Bronchial epithelial cell (primary cell): ENCODE measurements at regions not wholly inside any gene's neighbourhood (a gene's known extent, or its start where the extent isn't known, plus 50 kb on each side); places are given as distances from the start of the nearest gene placed in this dataset.

Source experiments
- DNase-seq: peaks from one replicate; pipeline ENCODE4 v3.0.0-alpha.2; 2010; ENCODE audit warnings: low read depth
- FAIRE-seq: peaks from 2 replicates; lab custom pipeline; 2011; peaks lifted over from hg19 to GRCh38; lab: Jason Lieb, UNC
- H3K27me3 ChIP-seq: 2 replicates; pipeline ENCODE4 v1.5.1; 2011; ENCODE audit warnings: low read length; ENCODE audit not compliant: control insufficient read depth, insufficient read depth
- H3K36me3 ChIP-seq: 2 replicates; pipeline ENCODE4 v1.5.1; 2011; ENCODE audit warnings: low read length; ENCODE audit not compliant: control insufficient read depth, insufficient read depth
- H3K4me3 ChIP-seq: 2 replicates; pipeline ENCODE4 v1.5.1; 2011; ENCODE audit warnings: mild to moderate bottlenecking, low read depth, low read length, control low read depth
- TF ChIP-seq, protein P1 (sequence below): IDR thresholded peaks from 2 replicates; pipeline ENCODE4 v1.5.1; 2011; ENCODE audit warnings: mild to moderate bottlenecking, moderate library complexity, low read length, control low read depth, inconsistent platforms; ENCODE audit not compliant: insufficient read depth, severe bottlenecking

DNA sequence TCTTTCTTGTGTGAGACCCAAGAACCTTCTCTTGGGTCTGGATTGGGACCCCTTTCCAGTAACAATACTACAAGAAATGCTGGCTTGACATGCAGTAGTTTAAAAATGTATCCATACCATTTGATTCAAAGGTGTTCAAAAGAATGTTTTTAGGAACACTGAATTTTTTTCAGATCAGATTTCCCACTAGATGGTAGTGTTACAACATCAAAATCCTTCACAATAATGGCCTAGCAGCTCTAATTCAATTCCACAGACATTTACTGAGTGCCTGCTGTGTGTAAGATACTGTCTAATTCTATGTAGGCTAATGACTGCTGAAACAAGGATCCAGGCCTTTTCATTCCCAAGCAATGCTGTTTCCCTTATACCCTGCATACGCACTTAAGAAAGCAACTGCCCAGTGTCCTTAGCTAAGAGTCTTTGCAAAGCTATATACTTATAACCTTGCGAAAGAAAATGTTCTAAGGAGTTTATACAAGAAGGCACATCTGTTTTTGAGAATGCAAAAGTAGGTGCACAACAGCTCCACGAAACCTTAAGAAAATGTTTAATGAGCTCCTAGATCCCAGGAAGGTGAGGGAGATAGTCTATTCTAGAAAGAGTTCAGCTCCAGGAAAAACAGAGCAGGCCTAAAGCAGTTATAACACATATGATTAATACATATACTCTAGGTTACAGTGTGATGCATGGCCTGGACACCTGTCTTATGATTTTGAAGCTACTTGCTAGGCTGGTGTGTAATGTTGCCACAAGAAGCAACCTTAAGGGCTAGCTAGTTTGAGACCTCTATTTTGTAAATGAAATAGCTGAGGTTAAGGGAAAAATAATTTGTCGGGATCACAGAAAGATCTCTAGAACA is 50.9 kb upstream of the PKP2 start:
- no peak for FAIRE-seq
- Histone ChIP-seq H3K4me3 (no peak overlapping the region), H3K27me3 (no peaks in the 10 kb centered on the region), H3K36me3 (no peaks in the 10 kb centered on the region)
- TF ChIP-seq, protein P1, sequence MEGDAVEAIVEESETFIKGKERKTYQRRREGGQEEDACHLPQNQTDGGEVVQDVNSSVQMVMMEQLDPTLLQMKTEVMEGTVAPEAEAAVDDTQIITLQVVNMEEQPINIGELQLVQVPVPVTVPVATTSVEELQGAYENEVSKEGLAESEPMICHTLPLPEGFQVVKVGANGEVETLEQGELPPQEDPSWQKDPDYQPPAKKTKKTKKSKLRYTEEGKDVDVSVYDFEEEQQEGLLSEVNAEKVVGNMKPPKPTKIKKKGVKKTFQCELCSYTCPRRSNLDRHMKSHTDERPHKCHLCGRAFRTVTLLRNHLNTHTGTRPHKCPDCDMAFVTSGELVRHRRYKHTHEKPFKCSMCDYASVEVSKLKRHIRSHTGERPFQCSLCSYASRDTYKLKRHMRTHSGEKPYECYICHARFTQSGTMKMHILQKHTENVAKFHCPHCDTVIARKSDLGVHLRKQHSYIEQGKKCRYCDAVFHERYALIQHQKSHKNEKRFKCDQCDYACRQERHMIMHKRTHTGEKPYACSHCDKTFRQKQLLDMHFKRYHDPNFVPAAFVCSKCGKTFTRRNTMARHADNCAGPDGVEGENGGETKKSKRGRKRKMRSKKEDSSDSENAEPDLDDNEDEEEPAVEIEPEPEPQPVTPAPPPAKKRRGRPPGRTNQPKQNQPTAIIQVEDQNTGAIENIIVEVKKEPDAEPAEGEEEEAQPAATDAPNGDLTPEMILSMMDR = peak; percentile 15
- DNase-seq = peak; percentile 44

DNA sequence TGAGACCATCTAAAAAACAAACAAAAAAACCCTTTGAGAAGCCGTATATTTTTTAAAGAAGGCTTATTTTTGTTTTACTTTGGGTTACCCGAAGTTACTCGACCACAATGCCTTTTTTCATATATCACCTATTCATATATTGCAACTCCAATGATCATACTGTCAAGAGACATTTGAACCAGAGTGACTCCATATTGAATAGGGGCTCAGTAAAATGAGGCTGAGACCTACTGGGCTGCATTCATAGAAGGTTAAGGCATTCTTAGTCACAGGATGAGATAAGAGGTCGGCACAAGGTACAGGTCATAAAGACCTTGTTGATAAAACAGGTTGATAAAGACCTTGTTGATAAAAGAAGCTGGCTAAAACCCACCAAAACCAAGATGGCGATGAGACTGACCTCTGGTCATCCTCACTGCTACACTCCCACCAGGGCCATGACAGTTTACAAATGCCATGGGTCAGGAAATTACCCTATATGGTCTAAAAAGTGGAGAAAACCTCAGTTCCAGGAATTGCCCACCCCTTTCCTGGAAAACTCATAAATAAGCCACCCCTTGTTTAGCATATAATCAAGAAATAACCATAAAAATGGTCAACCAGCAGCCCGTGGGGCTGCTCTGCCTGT is 50.0 kb upstream of the PKP2 start:
- FAIRE-seq (no peak), DNase-seq (no peak)
- Histone ChIP-seq H3K27me3 (no peaks in the 10 kb centered on the region), H3K4me3 (no peak overlapping the region), H3K36me3 (no peaks in the 10 kb centered on the region)
- TF ChIP-seq, protein P1 = no peak
